Peyer's patch (tissue), 4 donors: ENCODE measurements at regions not wholly inside any gene's neighbourhood (a gene's known extent, or its start where the extent isn't known, plus 50 kb on each side); places are given as distances from the start of the nearest gene placed in this dataset.

ENCODE experiments used
- POLR2A ChIP-seq, 2 donors: fragments of 450-650 bp; IDR thresholded peaks; one replicate each; pipeline ENCODE4 v1.5.1; 2017; ENCODE audit warnings: antibody characterized with exemption in 2 of 2, mild to moderate bottlenecking in 2 of 2, moderate library complexity in 2 of 2
- TF ChIP-seq, protein P1 (sequence below), 6 experiments: fragments of 450-650 bp in 4 of 6; fragments of 200-600 bp in 2 of 6; sonication (generic) in 1 of 6; IDR thresholded peaks; one replicate each; pipeline ENCODE4 v1.5.1; 2017 to 2019; ENCODE audit warnings: antibody characterized with exemption in 6 of 6, mild to moderate bottlenecking in 3 of 6, moderate library complexity in 1 of 6

DNA sequence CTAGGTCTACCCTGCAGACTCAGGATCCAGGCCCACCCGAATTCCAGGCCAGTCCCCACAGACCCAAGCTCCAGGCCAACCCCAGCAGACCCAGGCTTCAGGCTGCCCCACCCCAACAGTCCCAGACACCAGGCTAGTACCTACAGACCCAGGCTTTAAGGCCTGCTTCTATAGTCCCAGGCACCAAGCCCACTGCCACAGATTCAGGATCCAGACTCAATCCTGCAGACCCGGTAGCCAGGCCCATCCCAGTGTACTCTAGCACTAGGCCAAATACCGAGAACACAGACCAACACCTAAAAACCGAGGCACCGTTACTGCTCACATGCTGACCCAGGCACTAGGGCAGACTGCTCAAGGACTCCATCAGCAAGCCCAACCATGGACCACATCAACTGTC lies 862.3 kb downstream of the UQCRFS1 start:
- TF ChIP-seq, protein P1, sequence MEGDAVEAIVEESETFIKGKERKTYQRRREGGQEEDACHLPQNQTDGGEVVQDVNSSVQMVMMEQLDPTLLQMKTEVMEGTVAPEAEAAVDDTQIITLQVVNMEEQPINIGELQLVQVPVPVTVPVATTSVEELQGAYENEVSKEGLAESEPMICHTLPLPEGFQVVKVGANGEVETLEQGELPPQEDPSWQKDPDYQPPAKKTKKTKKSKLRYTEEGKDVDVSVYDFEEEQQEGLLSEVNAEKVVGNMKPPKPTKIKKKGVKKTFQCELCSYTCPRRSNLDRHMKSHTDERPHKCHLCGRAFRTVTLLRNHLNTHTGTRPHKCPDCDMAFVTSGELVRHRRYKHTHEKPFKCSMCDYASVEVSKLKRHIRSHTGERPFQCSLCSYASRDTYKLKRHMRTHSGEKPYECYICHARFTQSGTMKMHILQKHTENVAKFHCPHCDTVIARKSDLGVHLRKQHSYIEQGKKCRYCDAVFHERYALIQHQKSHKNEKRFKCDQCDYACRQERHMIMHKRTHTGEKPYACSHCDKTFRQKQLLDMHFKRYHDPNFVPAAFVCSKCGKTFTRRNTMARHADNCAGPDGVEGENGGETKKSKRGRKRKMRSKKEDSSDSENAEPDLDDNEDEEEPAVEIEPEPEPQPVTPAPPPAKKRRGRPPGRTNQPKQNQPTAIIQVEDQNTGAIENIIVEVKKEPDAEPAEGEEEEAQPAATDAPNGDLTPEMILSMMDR (IDR thresholded peaks at IDR 0.05): no peak
- TF ChIP-seq POLR2A (IDR thresholded peaks at IDR 0.05): no peak
